ENCODE measurements at regions not wholly inside any gene's neighbourhood (a gene's known extent, or its start where the extent isn't known, plus 50 kb on each side); places are given as distances from the start of the nearest gene placed in this dataset.

DNA sequence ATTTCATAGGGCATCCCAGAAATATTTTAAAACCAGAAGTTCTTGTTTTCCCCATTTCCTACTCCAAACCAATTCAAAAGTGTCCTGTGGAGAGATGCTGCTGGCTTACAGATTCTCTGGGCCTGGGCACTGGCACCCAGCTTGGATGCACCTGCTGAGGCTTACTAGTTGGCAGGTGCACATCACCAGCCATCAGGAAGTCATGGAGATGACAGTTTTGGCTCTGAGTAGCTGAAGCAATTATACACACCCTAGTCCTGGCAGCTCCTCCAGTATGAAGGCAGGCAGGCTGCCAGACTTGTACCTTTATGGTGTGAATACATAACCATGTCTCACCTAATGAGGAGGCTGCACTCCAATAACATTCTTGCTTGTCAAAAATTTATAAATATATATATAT, 276.6 kb upstream of the GHITM start:
- no peak overlapping the region for H3K27ac ChIP-seq
- intact Hi-C loops (cut with DNase I), result no loop called here
- DNase-seq (ENCODE audit: extremely low spot score in 2 of 2), result no peak
- no peaks in the 10 kb centered on the region for H3K4me1 ChIP-seq
- TF ChIP-seq, protein P1, sequence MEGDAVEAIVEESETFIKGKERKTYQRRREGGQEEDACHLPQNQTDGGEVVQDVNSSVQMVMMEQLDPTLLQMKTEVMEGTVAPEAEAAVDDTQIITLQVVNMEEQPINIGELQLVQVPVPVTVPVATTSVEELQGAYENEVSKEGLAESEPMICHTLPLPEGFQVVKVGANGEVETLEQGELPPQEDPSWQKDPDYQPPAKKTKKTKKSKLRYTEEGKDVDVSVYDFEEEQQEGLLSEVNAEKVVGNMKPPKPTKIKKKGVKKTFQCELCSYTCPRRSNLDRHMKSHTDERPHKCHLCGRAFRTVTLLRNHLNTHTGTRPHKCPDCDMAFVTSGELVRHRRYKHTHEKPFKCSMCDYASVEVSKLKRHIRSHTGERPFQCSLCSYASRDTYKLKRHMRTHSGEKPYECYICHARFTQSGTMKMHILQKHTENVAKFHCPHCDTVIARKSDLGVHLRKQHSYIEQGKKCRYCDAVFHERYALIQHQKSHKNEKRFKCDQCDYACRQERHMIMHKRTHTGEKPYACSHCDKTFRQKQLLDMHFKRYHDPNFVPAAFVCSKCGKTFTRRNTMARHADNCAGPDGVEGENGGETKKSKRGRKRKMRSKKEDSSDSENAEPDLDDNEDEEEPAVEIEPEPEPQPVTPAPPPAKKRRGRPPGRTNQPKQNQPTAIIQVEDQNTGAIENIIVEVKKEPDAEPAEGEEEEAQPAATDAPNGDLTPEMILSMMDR (IDR thresholded peaks at IDR 0.05), result no peak
- no peak for TF ChIP-seq POLR2AphosphoS5 (IDR thresholded peaks at IDR 0.05; ENCODE audit: insufficient read depth in 1 of 2, low read depth in 1 of 2)
- TF ChIP-seq POLR2A (IDR thresholded peaks at IDR 0.05), result no peak
- H3K4me3 ChIP-seq, result no peak overlapping the region
- no peaks in the 10 kb centered on the region for H3K27me3 ChIP-seq
- no peaks in the 10 kb centered on the region for H3K36me3 ChIP-seq
- no peaks in the 10 kb centered on the region for H3K9me3 ChIP-seq

DNA sequence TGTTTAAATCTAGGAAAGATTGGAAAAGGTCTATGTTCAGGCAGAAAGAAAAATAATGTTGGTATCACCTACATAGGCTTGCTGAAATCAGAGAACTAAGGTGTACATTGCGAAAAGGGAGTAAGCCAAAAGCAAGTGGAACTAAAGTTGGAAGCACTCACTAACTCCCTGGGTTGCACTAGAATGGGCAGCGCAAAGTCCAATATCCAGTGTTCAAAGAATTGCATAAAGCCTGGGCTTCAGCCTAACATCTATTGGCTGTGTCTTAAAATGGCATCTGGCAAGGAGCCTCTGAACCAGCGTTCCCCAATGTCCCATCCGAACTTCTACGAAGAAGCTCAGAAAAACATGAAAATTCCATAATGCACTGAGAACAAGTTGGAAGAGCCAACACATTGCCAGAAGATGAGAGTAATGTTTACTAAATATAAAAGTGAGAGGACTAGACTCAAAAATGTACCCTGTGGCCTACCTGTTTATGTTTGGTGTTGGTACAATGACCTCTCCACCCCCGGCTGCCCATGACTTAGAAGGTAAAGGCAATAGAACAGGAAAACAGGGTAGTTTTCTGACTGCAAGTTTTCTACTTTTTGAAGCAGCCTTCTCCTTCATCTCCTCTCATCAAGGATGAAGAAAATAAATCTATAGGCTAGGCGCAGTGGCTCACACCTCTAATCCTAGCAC, 275.9 kb upstream of the GHITM start:
- no peak for TF ChIP-seq POLR2AphosphoS5 (IDR thresholded peaks at IDR 0.05; ENCODE audit: insufficient read depth in 1 of 2, low read depth in 1 of 2)
- TF ChIP-seq, protein P1 (IDR thresholded peaks at IDR 0.05), result no peak
- TF ChIP-seq POLR2A (IDR thresholded peaks at IDR 0.05), result no peak

DNA sequence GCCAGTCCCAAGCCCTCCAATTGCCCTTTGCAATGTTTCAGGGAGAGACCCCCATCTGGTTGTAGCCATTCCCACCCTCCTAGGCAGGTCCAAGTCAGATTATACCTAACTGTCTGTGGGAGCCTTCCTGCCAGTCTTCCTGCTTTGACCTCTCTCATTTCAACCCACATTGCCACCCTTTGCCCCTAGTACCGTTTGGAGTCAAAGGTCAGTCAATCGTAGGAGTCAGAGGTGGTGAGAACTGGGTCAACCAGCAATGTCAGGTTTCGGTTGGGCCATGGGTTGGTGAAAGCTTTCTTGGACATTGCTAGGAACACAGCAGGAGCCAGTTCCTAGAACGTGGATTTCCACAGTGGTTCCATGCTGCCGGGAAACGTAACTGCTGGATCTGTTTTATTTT, 269.4 kb upstream of the GHITM start:
- no peak overlapping the region for H3K4me3 ChIP-seq
- H3K9me3 ChIP-seq, result no peaks in the 10 kb centered on the region
- intact Hi-C loops (cut with DNase I), result no loop called here
- no peaks in the 10 kb centered on the region for H3K27me3 ChIP-seq
- H3K36me3 ChIP-seq, result no peaks in the 10 kb centered on the region
- no peaks in the 10 kb centered on the region for H3K4me1 ChIP-seq
- DNase-seq (ENCODE audit: extremely low spot score in 2 of 2), result no peak
- H3K27ac ChIP-seq, result no peak overlapping the region
- no peak for TF ChIP-seq POLR2A (IDR thresholded peaks at IDR 0.05)
- no peak for TF ChIP-seq POLR2AphosphoS5 (IDR thresholded peaks at IDR 0.05; ENCODE audit: insufficient read depth in 1 of 2, low read depth in 1 of 2)
- TF ChIP-seq, protein P1 (IDR thresholded peaks at IDR 0.05), result no peak

More for the DNA sequence above, 275.9 kb upstream of the GHITM start:
- Histone ChIP-seq H3K27ac (no peak overlapping the region), H3K27me3 (no peaks in the 10 kb centered on the region), H3K4me1 (no peaks in the 10 kb centered on the region), H3K9me3 (no peaks in the 10 kb centered on the region), H3K36me3 (no peaks in the 10 kb centered on the region), H3K4me3 (no peak overlapping the region)
- intact Hi-C loops (cut with DNase I), result no loop called here
- DNase-seq (ENCODE audit: extremely low spot score in 2 of 2), result no peak

DNA sequence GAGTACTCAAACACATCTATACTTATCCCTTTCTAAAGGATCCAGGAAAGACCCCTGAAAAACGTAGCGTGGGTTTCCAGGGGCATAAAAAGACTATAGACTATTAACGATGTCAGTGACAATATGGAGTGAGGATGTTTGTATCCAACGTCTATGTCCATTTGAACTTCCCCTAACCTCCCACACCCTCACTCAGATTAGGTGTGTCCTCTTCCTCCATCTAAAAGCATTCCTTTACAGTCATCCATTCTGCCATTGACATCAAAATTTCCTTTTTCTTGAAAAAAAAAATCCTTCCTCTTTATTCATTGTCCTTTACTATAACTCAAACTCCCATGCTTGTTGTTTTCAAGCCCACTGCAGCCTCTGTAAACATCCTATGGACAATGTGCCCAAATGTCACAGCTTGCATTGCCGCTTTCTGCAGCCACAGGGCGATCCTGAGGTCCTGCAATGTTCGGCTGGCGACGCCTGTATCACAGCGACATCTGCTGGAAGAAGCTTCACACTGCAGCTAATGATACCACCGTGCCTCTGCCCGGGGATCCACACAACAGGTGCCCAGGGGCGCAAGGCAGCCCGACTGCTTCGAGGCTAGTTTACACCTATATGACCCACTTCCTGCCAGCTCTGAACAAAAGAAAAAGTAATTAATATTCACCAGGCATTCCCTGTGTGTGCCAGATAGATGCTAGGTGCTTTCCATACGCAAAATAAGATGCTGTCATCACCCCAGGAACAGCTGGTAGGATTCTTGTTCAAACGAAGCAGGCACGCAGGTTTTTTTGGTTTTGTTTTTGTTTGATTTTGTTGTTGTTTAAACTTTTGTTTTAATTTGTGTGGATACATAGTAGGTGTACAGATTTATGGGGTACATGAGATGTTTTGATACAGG, 267.9 kb upstream of the GHITM start:
- Histone ChIP-seq H3K36me3 (no peaks in the 10 kb centered on the region), H3K4me1 (no peaks in the 10 kb centered on the region), H3K4me3 (no peak overlapping the region), H3K27me3 (no peaks in the 10 kb centered on the region), H3K27ac (no peak overlapping the region), H3K9me3 (no peaks in the 10 kb centered on the region)
- intact Hi-C loops (cut with DNase I), result no loop called here
- DNase-seq (ENCODE audit: extremely low spot score in 2 of 2), result no peak
- no peak for TF ChIP-seq POLR2AphosphoS5 (IDR thresholded peaks at IDR 0.05; ENCODE audit: insufficient read depth in 1 of 2, low read depth in 1 of 2)
- TF ChIP-seq POLR2A (IDR thresholded peaks at IDR 0.05), result no peak
- TF ChIP-seq, protein P1 (IDR thresholded peaks at IDR 0.05), result peak; percentile 74 to 89 (median 78)

All from vagina (tissue), 2 donors.